Left hindlimb (tissue), 1 donor: ENCODE measurements at regions not wholly inside any gene's neighbourhood (a gene's known extent, or its start where the extent isn't known, plus 50 kb on each side); places are given as distances from the start of the nearest gene placed in this dataset.
"Not testable (repeated sequence)": the region's sequence is repeated elsewhere in the genome, so short reads cannot be mapped to it uniquely, and the experiment has no call there.

Experiments used
- DNase-seq: peaks from one replicate; pipeline ENCODE4 v3.0.0-alpha.2; 2018

DNA sequence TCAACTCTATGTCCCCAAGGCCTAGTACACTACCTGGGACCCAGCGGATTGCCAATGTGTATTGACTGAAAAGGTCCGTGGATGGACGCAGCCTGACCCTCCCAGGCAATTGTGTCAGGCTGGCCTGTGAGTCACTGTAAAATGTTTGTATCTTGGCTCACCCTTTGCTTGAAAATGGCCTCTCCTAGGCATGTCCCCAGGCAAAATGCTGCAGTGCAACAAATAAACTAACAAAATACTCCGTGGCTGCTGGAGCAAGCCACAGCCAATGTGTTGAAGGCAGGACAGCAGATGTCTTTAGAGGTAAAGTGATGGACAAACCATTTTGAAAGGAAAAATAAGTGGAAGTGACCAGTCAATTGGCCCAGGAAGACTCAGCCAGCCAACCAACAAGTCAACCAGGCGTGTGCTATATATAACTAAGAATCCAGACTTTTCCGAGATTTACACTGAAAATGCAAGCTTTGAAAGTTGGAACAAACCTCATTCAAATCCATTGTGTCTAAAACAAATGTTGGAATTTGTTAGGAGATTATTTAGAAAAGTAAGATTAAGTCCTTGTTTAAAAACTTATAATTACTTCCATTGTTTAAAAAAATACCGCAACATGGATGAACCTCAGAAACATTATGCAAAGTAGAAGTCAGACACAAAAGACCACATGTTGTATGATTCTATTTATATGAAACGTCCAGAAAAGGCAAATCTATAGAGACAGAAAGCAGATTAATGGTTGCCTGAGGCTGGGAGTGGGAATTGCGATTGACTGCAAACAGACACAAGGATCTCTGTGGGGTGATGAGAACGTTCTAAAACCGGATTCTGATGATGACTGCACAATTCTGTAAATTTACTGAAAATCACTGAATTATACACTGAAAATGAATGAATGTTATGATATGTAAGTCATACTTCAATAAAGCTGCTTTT is 191.2 kb downstream of the TLE3 start:
- no peak for DNase-seq

DNA sequence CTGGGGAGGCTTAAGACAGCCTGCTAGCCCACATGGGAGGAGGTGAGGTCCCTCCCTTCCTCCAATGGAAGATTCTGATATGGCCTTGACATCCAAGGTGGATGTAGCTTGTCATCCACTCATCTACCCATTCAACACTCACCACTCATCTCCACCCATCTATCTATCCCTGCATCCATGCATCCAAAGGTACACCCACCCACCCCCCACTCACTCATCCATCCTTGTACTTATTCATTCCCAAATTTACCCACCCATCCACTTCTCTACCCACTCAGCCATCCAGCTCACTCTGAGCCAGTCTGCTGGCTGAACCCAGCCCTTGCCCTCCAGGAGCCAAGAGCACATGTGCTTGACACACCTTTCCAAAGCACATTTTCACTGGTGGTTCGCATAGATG is 189.7 kb downstream of the TLE3 start:
- no peak for DNase-seq

DNA sequence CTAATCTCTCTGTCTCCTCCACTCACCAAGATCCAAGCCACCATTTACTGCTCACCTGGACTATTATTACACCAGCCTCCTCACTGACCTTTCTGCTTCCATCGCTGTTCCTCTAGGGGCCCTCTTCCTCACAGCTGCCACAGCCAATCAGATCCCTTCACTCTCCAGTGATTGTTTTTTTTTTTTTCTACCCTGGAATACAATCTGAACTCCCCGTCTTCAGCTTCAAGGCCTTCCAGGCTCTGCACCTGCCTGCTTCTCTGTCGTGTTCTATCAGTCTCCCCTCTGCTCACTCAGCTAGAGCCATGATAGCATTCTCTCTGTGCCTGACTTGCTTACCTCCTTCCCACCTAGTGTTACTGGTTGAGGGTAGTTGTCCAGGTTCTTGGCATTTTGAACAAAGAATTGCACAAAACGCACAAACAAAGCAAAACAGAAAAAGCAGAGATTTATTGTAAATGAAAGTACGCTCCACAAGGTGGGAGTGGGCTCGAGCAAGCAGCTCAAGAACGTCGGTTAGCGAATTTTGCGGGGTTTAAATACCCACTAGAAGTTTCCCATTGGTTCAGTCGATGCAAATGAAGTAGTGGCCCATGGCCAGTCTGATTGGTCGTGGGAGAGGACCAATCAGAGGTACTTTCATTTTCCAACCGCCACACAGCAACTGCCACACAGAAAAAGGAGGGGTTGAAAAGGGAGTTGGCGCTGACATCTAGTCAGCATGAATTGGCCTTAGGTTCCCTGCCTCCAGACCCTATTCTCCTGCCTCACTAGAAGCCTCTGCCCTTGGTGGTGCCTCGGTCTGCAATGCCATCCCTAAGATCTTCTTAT is 188.9 kb downstream of the TLE3 start:
- DNase-seq: no peak

DNA sequence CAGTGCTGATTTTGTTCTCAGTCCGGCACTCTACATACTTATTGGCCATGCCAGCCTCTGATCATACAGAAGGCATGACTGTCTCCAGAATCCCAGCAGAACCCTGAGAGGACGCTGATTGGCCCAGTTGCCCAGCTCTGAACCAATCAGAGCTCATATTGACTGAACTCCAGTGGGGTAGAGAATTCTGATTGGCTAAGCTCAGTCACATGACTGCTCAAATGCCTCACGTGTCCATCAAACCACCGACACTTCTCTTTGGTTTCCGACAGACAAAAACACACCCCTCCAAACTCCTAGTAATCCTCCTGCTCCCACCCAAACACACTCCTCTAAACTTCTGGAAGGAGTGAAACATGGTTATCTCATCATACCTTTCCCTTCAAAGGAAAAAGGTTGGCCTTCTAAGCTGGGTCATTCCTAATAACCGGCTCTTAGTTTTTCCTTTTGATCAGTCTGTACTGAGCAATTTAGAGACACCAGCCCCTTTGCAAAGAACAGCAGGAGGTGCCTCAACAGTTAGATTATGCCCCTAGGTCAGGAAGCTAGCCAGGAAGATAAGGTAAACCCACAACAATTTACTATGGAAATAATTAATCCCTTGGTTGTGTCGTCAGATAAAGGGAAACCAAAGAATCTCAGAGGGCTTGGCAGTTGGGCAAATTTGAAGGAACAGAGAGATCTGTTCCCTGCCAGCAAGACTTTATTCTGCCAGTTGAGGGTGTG is 187.8 kb downstream of the TLE3 start:
- DNase-seq: no peak

DNA sequence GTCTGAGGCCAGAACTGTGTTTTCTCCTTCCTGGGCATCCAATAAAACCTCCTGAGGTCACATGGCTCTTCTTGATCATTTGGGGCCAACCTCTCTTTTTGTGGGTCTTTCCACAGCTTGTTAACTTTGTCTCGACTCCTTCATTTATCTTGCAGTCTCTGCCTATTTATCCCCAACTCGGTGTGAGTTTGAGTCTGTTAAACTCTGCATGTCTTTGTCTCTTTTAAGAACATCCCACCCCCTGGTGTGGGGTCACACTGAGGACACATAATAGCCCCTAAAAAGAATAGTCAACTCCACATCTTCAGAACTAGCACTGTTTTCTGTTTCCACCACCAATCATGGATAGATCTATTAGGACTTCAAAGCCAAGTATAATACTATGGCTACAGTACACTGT is 187.2 kb downstream of the TLE3 start:
- DNase-seq: no peak

DNA sequence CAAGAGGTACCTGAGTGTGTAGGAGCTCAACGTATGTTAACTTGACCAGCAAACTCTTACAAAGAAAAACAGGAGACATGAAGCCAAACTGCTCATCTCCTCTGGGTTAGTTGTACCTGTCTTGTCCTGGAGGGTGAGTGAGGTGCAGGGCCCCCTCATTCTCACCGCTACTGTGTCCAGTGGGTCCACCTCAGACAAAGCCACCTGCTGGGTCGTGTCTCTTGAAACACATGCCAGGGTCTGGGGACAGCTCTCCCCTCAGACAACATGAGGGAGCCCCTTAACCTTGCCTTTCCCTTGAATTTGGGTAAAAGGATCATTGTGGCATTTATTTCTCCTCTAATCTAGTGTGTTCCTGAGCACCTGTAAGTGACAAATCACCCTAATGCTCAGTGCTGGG is 185.6 kb downstream of the TLE3 start:
- no peak for DNase-seq

DNA sequence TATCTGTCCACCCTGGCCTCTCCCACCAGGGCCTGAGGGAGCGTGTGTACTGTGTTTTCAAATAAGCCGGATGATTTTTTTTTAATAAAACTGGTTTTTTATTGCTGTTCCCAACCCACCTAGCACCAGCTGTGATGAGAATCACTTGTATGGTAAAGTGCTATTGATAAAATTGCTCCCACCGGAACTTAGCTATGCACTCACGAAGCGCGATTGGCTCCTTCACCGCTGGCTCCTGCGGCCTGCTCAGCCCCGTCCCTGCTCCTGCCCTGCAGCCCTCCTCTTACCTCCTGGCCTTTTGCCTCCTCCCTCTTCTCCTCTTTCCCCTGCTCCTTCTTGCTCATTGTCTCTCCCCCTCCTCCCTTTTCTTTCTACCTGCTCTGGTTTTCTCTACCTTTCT is 183.7 kb downstream of the TLE3 start:
- no peak for DNase-seq

DNA sequence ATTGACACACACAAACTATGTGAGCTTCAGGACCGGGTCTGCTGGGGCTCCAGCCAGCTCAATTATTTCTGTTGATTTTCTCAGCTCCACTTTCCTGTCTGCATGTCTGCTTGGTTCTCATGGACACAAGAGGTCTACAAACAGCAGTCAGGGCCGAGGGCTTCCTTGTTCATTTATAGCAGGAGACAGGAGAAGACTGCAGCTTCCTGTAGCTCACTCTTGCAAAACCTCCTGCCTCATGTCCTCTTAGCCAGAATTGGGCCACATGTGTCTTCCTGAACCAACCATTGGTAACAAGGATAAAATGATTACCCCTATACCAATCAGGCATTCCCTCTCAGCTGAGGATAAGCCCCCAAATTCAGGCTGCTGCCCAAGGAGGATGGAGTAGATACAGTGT is 182.8 kb downstream of the TLE3 start:
- DNase-seq: no peak

DNA sequence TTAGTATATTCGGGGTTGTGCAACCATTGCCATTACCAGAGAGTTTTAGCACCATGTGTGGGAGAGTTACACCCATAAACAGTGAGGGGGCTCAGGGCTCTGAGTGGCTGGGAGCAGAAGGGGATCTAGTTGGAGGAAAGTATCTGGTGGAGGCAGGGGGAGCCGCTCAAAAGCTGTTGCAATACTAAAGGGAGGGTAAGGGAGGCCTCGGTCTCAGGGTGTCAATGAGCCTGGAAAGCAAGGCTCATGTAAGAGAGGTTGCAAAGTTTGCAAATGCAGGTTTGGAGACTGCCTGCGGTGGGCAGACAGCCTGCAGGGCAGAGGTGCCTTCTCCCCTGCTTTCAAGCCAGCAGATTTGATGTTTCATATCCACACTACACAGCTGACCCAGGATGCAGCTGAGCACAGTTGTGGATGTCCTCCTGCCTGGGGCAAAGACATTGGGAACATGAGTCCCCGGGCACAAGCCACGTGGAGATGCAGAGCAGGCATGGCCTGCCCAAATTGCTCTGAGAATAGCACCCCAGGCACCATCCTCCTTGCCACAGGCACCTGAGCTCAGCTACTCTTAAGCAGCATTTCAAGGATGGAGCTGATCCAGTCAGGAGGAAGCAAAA is 181.4 kb downstream of the TLE3 start:
- no peak for DNase-seq

DNA sequence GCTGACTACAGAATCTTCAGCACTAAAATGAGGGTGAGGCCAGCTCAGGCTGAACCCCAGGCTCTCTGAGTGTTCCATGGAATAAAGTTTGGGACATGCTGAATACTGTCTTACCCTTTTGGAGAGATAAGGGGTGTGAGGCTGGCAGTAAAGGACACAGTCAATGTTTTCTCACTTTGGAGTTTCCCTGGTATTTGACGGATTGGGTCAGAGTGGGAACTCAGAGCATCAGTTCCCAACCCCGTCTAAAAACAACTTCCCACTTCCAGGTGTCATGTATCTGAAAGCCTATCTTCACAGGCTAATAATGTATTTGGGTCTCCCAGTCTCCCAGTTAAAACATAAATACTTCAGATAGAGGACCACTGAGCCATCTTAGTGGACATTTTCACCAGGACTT is 180.7 kb downstream of the TLE3 start:
- no peak for DNase-seq

DNA sequence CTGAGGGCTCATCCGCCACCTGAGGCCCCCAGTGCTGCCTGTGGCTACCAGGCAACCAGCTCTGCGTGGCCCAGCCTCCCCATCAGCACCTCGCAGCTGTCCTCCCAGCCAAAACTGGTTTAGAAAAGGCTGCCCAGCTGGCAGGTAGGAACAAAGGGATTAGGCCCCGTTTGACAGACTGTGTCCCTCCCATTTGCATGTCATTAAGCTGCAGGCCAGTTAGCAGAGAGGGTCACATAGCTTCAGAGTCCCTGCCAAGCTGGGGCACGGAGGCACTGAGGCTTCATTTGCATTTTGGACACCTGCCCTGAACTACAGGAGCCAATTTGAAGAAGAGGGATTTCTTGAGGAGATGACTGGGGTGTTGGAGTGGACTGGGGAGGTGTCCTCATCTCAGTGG is 177.9 kb downstream of the TLE3 start:
- DNase-seq: no peak

DNA sequence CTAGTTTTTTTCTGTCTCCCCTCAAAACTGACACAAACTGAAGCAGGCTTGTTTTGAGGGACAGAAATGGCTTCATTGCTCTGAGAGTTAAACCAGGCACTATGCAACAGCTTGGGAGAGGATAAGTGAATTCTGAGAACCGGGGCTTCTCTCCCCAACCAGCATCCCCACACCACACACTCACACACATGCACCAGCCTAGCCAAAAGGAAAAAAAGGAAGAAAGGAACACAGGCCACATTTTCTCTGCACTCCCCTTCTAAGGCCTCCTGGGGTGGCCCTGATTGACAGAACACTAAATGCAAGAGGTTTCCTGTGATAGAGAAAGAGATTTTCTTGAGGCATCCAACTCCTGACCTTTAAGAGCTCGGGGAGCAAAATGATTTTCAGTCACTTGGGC is 177.5 kb downstream of the TLE3 start:
- DNase-seq: no peak

DNA sequence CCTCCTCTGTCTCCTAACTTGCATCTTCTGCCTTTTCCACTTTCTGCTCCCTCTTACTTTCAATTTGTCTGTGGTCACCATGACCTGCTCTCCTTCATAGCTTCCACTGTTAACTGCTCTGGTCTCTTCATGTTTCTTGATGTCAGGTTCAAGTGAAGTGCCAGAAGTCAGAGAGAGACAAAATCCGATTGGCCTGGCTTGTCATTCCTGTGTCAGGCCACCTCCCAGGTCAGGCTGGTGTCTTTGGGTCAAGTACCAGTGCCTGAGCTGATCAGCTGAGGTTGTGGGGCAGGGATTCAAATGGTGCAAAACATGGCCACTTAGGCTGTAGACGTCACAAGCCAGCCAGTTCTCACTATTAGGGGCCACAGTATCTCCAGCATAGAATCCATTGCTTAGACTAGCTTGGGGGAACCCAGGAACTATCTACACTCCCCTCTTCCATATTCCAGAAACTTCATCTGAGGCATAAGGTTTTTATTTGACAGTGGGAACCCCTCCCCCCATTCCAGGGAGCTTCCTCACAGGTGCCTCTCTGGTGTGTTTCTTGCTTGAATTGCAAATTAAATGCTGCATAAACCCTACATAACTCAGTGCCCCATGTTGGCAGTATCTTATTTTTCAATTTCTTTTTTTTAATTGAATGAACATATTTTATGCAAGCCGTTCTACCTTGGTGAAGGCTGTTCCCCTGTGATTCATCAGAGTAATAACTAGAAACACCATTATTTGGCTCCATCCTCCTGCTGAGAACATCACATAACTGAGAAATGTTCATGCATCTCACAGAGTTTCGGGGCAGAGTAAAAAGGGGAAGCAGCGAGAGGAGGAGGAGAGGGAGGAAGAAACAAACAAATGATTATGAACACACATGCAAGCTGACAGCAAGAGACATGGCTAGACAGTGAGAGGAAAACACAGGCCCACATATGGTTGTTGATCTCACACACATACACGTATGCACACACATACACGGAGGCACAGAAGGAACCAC is 175.8 kb downstream of the TLE3 start:
- no peak for DNase-seq

DNA sequence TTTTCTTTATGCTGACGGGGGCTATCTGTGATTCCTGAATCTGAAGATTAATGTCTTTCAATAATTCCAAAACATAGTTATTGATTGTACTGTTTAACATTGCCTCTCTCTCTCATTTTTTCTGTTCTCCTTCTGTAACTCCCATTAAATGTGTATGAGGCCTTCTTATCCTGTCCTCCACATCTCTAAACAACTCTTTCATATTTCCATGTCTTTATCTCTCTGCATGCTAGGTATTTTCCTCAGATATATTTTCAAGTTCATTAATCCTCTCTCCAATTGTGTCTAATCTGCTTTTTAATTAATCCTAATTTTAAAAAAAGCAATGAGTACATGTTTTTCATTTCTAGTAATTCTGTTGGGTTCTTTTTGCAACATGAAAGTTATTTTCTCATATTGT is 173.2 kb downstream of the TLE3 start:
- DNase-seq: no peak

DNA sequence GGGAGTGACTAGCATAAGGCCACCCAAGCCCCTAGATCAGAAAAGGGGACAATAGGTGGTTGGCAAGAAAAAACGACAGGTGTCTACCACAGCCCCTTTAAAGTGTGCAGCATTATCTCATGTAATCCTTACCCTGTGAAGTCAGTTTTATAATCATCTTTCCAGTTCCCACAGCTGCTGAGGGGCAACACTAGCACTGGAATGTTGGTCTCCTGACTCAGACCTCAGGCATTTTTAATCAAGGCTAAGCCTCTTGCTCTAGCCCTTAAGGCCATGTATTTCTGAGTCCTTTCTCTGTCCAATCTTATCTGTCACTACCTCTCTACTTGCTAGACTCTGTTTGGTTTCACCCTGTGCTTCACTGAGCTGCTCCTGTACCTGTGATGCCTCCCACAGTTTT is 171.7 kb downstream of the TLE3 start:
- DNase-seq: no peak

DNA sequence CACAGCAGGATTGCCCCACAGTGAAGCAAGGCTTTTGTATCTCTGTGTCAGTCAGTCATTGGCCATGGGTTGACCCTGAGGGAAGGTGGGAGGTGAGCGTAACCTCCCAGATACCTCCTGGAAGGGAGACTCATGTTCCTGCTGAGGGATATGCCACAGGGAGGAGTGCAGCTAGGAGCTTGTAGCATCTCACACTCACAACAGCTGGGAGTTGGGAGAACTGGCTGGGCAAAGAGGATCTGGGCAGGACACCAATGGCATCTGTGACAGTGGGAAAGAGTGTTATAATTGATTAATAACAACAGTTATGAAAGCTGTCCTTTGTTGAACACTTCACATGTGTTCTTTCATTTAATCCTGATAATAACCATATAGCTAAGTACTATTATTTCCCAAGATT is 171.0 kb downstream of the TLE3 start:
- no peak for DNase-seq

DNA sequence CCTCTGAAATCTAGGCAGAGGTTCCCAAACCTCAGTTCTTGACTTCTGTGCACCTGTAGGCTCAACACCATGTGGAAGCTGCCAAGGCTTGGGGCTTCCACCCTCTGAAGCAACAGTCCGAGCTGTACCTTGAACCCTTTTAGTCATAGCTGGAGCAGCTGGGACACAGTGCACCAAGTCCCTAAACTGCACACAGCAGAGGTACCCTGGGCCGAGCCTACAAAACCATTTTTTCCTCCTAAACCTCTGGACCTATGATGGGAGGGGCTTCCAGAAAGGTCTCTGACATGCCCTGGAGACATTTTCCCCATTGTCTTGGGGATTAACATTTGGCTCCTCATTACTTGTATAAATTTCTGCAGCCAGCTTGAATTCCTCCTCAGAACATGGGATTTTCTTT is 168.8 kb downstream of the TLE3 start:
- not testable (repeated sequence) for DNase-seq

DNA sequence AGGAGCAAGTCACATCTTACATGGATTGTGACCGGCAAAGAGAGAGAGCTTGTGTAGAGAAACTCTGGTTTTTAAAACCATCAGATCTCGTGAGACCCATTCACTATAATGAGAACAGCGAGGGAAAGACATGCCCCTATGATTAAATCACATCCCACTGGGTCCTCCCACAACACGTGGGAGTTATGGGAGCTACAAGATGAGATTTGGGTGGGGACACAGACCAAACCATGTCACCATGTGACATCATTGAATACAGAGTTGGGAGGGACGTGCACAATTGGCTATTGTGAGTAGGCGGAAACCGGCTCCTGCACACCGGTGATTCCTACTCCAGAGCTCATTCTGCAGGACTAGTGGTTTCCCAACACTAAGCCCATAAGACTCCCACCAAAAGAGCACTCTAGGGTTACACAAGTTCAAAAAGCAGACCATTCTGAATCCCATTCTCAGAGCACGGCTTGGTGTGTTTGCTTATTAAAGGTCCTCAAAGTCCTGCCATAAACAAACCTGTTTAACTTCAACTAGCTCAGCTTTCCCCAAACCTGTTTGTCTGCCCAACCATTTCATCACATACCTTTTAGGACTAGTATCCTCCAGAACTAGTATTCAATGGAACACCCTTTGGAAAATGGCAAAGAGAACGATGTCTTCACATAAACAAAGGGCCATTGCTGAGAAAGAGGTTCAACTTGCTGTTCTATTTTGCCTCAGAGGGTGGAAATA is 167.6 kb downstream of the TLE3 start:
- DNase-seq: no peak

DNA sequence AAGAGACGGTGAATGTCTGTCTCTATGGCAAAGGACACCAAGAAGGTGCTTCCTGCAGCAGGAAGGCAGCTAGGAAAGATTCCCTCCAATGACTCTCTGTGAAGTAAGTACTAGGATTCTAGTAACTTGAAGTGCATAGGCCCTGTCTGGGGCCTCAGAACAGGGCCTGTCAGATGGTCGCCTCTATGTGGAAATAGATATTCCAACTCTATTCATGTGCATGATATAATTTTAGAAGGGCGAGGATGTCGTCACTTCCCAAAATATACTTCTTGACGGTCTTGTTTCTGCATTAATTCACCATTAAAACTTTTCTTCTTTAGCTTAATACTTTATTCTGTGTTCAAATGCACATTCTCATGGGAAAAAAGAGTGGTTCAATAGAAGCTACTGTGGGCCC is 167.0 kb downstream of the TLE3 start:
- no peak for DNase-seq

DNA sequence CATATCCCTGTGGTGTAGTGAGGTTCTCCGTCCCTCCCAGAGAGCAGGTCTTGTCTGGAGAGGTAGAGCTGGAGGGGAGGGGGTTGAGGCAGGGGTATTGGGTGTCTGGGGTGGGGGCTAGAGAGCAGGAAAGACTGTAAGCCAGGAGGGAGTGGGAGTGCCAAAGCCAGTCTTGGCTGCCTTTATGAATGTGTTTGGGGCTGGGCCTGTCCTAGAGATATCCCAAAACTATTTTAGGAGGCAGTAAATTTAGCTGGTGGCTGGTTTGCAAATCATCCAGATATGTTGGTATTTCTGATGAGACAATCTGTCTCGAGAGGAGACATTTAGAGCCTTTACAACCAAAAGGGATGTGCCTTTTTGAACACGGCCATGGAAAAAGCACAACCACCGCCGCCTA is 166.6 kb downstream of the TLE3 start:
- DNase-seq: no peak

DNA sequence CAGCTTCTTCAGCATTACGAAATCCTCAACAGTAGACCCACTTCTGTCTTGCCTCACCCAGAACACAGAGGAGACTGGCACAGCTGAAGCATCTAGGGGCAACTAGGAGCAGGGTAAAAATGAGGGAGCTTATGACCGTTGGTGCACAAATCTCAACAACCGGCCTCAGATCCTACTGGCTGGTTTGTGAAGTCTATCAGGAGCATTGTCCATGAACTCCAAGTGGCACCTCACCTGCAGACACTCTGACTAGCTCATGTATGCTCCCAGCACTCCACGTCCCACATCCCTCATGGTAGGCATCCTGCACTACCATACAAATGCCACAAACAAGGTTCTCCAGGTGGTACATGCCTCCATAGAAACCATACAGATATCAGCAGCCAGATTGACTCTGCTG is 163.1 kb downstream of the TLE3 start:
- DNase-seq: no peak
